ENCODE measurements at regions not wholly inside any gene's neighbourhood (a gene's known extent, or its start where the extent isn't known, plus 50 kb on each side); places are given as distances from the start of the nearest gene placed in this dataset.

GRCh38 chr1:147834810-147835209, 67.8 kb upstream of the GJA8 start:
- no peak for TF ChIP-seq CTCF (conservative IDR thresholded peaks at IDR 0.05; ENCODE audit: low read depth in 2 of 2)
- no peak for TF ChIP-seq POLR2AphosphoS5 (IDR thresholded peaks at IDR 0.05; ENCODE audit: low read depth)
- TF ChIP-seq ZNF462 (CRISPR knock-in tag; IDR thresholded peaks at IDR 0.05): no peak

All from GM23338 (cell line).